Epidermal melanocyte (primary cell): ENCODE measurements at regions not wholly inside any gene's neighbourhood (a gene's known extent, or its start where the extent isn't known, plus 50 kb on each side); places are given as distances from the start of the nearest gene placed in this dataset.

ENCODE experiments used
- DNase-seq: peaks from one replicate; pipeline ENCODE4 v3.0.0; 2011; ENCODE audit warnings: low spot score; ENCODE audit not compliant: insufficient read length

- no peak for DNase-seq
These were observed 109.6 kb upstream of the PTCH1 start for GRCh38 chr9:95626341-95626740.

DNA sequence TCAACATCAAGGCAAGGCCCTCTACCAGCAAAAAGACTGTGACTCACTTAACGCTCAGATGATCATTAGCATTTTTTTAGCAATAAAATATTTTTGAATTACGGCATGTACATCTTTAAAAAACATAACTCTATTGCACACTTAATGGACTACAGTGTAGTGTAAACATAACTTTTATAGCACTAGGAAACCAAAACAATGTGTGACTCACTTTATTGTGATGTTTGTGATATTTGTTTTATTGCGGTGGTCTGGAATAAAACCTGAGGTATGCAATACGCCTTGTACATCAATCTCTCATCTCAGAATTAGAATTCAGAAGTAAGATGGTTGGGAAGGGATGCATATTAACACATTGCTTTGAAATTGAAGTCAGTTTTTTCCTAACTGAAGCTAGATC, 106.9 kb upstream of the PTCH1 start:
- DNase-seq: no peak

GRCh38 chr9:95620722-95621121, 104.0 kb upstream of the PTCH1 start:
- no peak for DNase-seq

DNA sequence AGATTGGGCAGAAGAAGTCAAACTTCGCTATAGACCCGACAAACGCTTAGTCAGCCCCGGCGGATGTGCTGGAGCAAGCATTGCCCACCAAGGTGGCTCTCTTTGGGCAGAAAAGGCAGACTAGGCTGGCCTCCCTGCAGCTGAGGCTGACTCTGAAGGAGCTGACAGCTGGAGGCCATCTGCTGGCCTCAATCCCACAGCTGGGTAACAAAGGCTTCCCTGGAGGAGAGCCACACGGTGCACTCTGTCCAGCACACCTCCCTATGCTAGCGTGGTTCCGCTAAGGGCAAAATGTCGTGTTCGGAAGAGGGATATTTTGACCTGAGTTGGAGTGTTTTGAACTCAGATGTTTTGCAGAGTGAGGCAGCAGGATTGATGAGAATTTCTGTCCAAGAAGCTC, 103.5 kb upstream of the PTCH1 start:
- no peak for DNase-seq

- no peak for DNase-seq
These were observed 98.5 kb upstream of the PTCH1 start for GRCh38 chr9:95615246-95615645.

DNA sequence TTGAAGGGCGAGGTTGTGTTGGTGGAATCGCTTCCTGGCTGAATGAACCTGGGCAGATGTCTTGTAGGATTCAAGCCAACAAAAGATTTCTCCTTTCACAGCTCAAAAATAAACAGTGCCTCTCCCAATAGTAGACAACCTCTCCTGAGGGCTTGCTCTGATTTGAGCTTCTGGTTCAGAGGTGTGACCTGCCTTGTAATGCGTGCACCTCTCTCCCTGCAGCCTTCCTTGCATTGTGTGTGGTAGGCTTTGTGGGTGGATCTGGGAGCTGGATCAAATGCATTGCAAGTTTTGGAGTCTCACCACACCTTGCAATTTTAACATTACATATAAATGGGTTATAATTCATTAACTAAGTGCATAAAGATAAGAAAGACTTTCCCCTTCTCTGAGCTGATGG, 96.9 kb upstream of the PTCH1 start:
- no peak for DNase-seq

DNA sequence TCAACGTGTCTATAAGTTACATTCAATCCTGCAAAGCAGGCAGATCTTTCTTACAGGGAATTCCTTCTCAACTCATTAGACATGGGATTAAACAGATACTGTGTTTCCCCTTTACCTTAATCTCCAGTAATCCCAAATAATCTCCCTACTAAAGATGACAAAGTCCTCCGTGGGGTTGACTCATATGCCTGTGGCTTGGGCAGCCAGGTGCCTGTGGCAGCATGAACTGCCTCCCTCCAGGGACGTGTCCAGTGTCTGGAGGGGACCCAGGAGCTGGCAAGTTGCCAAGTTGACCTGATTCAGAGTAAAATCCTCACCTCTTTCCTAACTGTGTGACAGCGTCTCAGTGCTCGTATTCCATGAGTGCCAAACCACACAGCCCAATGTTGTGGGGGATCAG, 94.6 kb upstream of the PTCH1 start:
- no peak for DNase-seq

DNA sequence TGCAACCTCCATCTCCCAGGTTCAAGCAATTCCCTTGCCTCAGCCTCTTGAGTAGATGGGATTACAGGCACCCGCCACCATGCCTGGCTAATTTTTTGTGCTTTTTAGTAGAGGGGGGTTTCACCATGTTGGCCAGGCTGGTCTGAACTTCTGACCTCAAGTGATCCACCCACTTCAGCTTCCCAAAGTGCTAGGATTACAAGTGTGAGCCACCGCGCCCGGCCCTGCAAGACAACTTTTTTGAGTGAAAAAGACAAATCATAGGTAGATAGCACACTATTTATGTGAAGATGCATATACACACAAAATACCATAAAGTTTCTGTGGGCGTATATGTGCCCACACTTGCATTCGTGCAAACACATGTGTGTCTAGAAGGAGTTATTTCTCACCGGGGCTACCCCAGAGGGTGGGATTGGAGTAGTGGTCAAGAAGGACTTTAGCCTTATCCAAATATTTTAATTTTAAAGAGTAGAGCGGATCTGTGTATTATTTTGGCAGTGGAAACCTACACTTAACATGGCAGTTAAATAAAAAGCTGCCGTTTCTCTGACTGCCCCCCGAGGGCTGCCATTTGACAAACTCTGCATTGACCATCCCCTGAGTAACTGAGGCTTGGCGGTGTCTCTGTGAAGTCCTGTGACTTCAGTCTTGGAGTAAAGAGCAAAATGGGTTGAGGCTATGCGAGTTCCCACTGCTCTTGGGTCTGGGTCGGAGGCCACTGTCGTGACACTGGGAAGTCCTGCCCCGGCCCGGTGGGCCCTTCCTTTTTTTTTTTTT, 93.4 kb upstream of the PTCH1 start:
- no peak for DNase-seq

GRCh38 chr9:95609426-95609825, 92.7 kb upstream of the PTCH1 start:
- no peak for DNase-seq

DNA sequence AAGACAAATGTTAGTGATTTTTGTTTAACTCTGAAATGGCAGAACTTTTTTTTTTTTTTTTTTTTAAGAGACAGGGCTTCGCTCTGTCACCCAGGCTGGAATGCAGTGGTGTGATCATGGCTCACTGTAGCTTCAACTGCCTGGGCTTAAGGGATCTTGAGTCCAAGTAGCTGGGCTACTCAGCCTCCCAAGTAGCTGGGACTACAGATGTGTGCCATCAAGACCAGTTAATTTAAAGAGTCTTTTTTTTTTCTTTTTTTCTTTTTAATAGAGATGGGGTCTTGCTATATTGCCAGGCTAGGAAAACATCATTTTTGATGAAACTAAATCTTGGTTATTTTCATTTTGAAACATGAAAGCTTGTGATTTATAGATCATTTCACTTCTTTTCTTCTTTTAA, 91.6 kb upstream of the PTCH1 start:
- no peak for DNase-seq

DNA sequence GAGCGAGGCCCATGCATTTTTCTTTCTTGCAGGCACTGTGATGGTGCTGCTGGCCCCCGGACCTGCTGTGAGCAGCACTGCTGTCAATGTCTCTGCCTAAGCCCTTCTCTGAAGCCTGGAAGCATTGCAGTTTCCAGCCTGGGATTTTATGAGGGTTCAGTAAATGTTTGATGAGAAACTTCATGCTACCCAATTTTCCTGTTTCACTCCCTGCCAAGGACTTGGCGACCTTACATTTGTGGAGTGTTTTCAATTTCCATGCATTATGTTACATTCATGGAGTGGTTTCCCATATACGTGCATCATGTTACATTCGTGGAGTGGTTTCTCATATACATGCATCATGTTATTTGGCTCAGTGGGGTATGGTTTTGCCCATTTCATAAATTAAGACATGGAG, 90.7 kb upstream of the PTCH1 start:
- no peak for DNase-seq

GRCh38 chr9:95606489-95607350, 89.9 kb upstream of the PTCH1 start:
- DNase-seq: no peak

GRCh38 chr9:95605816-95606488, 89.2 kb upstream of the PTCH1 start:
- no peak for DNase-seq

- DNase-seq: no peak
These were observed 88.3 kb upstream of the PTCH1 start for GRCh38 chr9:95605101-95605500.

DNA sequence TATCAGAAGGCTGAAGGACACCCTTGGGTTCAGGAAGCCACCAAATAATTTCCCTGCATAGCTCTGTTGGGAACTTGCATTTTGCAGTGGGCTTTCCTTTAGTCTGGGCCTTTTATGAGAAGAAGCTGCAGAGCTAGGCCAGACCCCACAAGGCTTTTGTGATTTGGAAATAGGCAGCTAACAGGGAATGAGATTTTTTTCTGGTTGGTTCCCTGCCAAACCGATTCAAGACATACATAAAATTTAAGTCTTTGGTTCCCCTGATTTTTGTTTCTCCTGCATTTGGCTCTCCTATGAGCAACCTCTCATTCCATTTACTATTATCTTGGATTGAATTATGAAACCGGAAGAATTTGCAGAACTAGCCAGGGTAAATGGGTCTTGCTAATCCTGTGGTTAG, 81.5 kb upstream of the PTCH1 start:
- no peak for DNase-seq

DNA sequence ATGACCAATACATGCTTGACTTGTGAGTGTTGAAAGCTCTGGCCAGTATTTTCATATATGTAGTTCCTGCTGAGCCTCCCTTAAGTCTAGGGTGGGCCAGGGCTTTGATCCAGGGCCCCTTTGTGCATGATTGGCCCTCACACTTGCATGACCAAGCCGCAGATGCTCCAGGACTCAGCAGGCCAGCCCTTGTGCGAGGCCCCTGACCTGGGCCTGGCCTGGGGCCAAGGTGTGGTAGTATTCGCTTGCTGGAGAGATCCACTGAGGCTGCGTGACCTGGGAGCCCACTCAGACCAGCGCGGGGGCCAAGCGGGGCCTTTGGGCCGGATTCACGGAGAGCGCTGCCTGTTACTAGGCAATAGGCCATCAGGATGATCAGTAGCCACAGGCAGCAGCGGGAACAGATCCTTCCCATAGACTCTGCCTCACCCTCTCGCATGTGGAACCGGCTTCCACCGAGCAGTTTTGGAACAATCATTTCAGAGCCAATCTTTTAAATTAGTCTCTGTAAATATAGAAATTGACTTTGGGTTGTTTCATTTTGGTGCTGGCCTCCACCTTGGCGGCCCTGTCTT, 79.0 kb upstream of the PTCH1 start:
- DNase-seq: no peak

DNA sequence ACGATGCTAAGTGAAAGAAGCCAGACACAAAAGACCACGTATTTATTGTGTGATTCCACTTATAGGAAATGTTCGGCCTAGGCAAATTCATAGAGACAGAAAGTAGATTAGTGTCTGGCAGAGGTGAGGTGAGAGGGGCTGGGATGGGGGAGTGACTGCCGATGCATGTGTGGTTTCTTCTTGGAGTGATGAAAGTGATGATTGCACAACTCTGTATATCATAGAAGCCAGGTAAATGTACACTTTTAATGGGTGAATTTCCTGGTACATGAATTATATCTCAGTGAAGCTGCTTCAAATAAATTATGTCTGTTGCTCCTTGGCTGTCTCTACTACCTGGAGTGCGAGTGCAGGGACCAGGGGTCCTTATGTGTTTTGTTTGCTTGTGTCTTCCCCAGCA, 76.2 kb upstream of the PTCH1 start:
- DNase-seq: no peak

DNA sequence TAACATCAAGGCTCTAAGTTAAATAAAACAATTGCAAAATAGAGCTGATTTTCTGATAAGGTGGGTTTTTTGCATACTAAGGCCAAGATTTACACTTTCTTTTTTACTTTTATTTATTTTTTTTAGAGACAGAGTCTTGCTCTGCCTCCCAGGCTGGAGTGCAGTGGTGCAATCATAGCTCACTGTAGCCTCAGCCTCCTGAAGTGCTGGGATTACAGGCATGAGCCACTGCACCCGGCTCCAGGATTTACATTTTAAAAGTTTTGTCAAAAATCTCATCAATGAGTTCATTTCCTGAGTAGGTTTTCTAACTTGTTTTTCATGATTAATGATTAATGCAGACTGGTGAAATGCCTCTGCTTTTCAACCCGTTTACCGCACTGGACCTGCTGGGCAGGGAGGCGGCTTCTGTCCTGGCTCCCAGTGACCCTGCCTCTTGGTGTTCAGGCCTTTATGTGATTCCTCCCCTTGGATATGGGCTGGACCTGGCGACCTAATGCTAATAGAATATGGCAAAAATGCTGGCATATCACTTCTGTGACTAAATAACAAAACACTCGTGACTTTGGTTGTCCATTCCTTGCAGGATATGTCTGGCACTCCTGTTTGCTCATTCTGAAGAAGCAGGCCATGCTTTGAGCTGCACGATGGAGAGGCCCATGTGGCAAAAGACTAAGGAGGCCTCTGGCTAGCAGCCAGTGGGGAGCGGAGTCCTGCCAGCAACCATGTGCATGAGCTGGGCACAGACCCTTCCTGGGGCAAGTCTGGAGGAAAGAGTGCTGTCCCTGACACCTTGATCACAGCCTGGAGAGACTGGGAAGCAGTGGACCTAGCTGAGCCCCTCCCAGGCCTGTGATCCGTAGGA, 72.2 kb upstream of the PTCH1 start:
- no peak for DNase-seq

DNA sequence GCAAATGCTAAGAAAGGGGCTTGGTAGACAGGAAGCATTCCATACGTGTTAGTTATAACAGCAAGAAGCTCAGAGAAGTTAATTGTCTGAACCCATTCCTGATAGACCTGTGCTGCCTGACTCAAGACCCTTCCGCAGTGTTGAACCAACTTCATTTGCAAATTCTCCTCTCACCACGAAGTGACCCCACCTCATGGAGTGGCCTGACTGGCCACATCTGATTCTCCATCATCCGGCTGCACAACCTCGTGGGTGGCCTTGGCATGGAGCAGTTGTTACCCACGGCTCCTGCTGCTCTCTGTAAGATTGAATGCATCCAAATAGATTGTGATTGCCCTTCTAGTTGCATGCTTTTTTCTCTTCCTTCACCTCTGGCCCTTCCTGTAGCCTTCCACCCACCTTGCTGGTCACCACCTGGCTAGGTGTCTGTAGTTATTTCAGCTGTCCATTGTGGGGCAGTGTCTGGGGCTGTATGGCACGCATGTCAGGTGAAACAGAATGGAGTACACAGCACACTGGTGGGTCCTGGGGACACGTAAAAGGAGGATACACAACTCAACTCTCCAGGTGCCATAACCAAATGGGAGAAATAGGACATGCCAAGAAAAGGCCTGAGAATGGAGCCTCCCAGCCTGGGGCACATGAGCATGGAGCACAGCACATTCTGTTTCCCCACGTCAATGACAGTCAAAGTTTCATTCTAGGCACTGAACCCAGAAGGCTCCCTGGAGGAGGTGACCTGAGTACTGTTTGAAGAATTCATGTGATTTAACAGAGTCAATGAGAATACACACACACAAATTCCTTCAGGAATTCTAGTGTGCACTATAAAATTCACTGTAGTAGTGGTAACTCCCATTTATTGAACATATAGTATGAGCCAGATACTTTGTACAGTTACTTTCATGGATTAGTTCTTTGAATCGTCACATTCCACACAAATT, 70.5 kb upstream of the PTCH1 start:
- DNase-seq: no peak

DNA sequence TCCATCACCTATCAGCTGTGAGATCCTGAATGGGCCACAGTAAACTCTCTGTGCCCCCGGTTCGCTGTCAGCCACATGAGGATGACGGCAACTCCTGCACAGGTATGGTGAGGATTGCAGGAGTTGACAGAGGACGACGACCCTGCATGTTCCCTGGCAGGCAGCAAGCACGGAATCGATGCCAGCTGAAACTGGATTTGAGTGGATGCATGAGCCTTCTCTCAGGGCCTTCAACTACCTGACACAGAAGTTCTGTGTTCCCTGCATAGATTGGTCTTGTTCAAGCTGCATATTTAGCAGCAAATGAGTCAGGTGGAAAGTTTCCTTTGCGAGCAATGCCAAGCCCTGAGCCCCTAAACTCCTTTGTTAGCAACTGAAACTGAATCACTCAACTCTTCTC, 69.6 kb upstream of the PTCH1 start:
- DNase-seq: no peak
